ENCODE measurements at regions not wholly inside any gene's neighbourhood (a gene's known extent, or its start where the extent isn't known, plus 50 kb on each side); places are given as distances from the start of the nearest gene placed in this dataset.

DNA sequence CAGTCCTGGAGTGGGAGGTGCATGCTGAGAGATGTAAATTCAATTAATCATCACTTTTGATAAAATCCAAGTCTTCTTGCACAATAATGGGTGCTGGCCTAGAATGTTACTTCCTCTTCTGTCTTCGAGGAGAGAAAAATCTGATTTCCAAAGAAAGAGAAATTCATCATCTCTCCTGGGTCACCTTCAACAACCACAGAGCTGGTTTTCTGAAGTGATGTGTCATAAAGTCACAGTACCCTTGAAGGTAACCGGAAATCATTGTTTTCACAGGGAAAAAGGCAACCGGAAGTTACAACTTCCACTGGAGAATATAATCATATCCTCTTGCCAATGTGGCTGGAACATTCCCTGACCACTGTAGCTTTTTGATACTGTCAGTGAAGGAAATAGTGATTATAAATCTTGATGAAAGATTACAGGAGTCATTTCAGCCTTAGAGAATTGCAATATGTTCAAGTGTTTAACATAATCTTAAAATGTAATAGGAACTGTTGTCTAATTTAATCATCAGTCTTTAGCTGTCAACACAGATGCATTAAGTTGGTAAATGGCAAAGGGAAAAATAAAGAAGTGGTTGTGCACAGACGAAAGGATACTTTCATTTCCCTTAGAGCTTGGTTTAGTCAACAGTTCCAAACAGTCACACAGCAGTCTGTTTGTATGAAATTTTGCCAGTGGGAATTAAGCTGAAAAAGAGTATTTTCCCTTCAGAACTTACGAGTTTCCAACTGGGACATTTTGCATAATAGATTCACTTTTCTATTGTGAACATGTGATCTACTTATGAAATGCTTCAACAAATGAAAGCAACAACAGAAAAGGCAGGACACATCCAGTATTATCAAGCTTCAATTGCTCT lies 106.5 kb upstream of the SLC4A7 start:
- no peaks in the 10 kb centered on the region for H3K4me1 ChIP-seq
- no peaks in the 10 kb centered on the region for H3K9me3 ChIP-seq (ENCODE audit: control insufficient read depth, low read length)
- H3K36me3 ChIP-seq (ENCODE audit: control insufficient read depth, insufficient read depth, low read length): no peaks in the 10 kb centered on the region
- no peak overlapping the region for H3K4me2 ChIP-seq (ENCODE audit: low read length)
- H3K27ac ChIP-seq: peak overlapping the region; percentile 21
- TF ChIP-seq CTCF (IDR thresholded peaks at IDR 0.05): no peak
- H2AFZ ChIP-seq: peak overlapping the region; percentile 41
- no peak overlapping the region for H3K9ac ChIP-seq
- H3K79me2 ChIP-seq: no peaks in the 10 kb centered on the region
- H3K4me3 ChIP-seq (ENCODE audit: low read depth, low read length): no peak overlapping the region
- no peaks in the 10 kb centered on the region for H3K27me3 ChIP-seq (ENCODE audit: control insufficient read depth, insufficient read depth, low read length)

- no peak overlapping the region for H3K4me3 ChIP-seq (ENCODE audit: low read depth, low read length)
- no peak overlapping the region for H3K4me2 ChIP-seq (ENCODE audit: low read length)
- H3K4me1 ChIP-seq: no peaks in the 10 kb centered on the region
- H3K9ac ChIP-seq: no peak overlapping the region
- no peaks in the 10 kb centered on the region for H3K36me3 ChIP-seq (ENCODE audit: control insufficient read depth, insufficient read depth, low read length)
- H3K27me3 ChIP-seq (ENCODE audit: control insufficient read depth, insufficient read depth, low read length): no peaks in the 10 kb centered on the region
- peak overlapping the region; percentile 5 for H3K27ac ChIP-seq
- H3K9me3 ChIP-seq (ENCODE audit: control insufficient read depth, low read length): no peaks in the 10 kb centered on the region
- no peaks in the 10 kb centered on the region for H3K79me2 ChIP-seq
- TF ChIP-seq CTCF (IDR thresholded peaks at IDR 0.05): no peak
- H2AFZ ChIP-seq: peak overlapping the region; percentile 9
Observed at GRCh38 chr3:27589795-27590194, 105.6 kb upstream of the SLC4A7 start.

DNA sequence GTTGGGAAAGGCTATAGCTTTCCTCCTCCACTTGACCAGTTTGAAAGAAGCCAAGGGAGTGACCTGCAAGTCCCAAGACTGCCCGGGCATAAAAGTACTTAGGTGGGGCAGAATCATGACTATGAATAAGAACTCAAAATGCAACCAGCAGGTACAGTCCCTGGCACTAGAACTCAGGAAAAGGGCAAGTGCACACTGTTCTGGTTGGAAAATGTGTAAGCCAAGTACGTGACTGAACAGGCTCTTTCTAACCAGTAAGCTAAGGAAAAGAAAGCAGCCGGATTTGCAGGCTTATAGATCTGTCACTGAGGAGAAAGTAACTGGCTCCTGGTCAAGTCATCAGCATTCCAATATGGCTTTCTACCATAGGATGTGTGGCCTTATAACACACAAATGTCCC lies 101.2 kb upstream of the SLC4A7 start:
- Histone ChIP-seq H3K9me3 (ENCODE audit: control insufficient read depth, low read length) (no peaks in the 10 kb centered on the region), H3K9ac (no peak overlapping the region), H2AFZ (no peak overlapping the region), H3K4me2 (ENCODE audit: low read length) (no peak overlapping the region), H3K79me2 (no peaks in the 10 kb centered on the region), H3K4me3 (ENCODE audit: low read depth, low read length) (no peak overlapping the region), H3K4me1 (no peaks in the 10 kb centered on the region), H3K36me3 (ENCODE audit: control insufficient read depth, insufficient read depth, low read length) (no peaks in the 10 kb centered on the region), H3K27ac (no peak overlapping the region), H3K27me3 (ENCODE audit: control insufficient read depth, insufficient read depth, low read length) (no peaks in the 10 kb centered on the region)
- TF ChIP-seq CTCF (IDR thresholded peaks at IDR 0.05): no peak

- TF ChIP-seq CTCF (IDR thresholded peaks at IDR 0.05): no peak
- no peak overlapping the region for H3K27ac ChIP-seq
- no peaks in the 10 kb centered on the region for H3K4me1 ChIP-seq
- no peak overlapping the region for H3K4me2 ChIP-seq (ENCODE audit: low read length)
- no peaks in the 10 kb centered on the region for H3K9me3 ChIP-seq (ENCODE audit: control insufficient read depth, low read length)
- no peaks in the 10 kb centered on the region for H3K27me3 ChIP-seq (ENCODE audit: control insufficient read depth, insufficient read depth, low read length)
- no peak overlapping the region for H3K4me3 ChIP-seq (ENCODE audit: low read depth, low read length)
- H3K36me3 ChIP-seq (ENCODE audit: control insufficient read depth, insufficient read depth, low read length): no peaks in the 10 kb centered on the region
- no peak overlapping the region for H3K9ac ChIP-seq
- no peaks in the 10 kb centered on the region for H3K79me2 ChIP-seq
- no peak overlapping the region for H2AFZ ChIP-seq
Observed at GRCh38 chr3:27584874-27585273, 100.7 kb upstream of the SLC4A7 start.

DNA sequence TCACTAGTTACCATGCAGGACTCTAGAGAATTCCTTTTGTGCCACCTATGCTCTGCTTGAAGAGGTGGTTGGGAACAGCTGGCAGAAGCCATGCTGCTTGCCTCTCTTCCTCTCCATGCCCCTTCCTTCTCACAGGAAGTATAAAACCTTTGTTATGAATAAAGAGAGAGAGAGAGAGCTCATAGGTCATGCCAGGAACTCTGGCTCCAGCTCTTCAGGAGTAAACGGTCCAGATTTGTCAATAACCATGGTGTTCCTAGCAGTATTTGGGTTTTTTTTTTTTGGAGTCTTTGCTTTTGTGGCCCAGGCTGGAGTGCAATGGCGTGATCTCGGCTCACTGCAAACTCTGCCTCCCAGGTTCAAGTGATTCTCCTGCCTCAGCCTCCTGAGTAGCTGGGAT lies 97.7 kb upstream of the SLC4A7 start:
- Histone ChIP-seq H3K4me2 (ENCODE audit: low read length) (no peak overlapping the region), H3K9ac (no peak overlapping the region), H3K4me1 (no peaks in the 10 kb centered on the region), H3K27me3 (ENCODE audit: control insufficient read depth, insufficient read depth, low read length) (no peaks in the 10 kb centered on the region), H3K79me2 (no peaks in the 10 kb centered on the region), H3K36me3 (ENCODE audit: control insufficient read depth, insufficient read depth, low read length) (no peaks in the 10 kb centered on the region), H3K27ac (no peak overlapping the region), H2AFZ (no peak overlapping the region), H3K4me3 (ENCODE audit: low read depth, low read length) (no peak overlapping the region), H3K9me3 (ENCODE audit: control insufficient read depth, low read length) (no peaks in the 10 kb centered on the region)
- TF ChIP-seq CTCF (IDR thresholded peaks at IDR 0.05): no peak

Data from parathyroid adenoma (tissue), 2 donors.